K562 (cell line): ENCODE measurements at regions not wholly inside any gene's neighbourhood (a gene's known extent, or its start where the extent isn't known, plus 50 kb on each side); places are given as distances from the start of the nearest gene placed in this dataset.

ENCODE experiments used
- ATAC-seq: fragments of 200-7000 bp; cut with Tn5 transposase; 3 replicates; pipeline ENCODE4 v1.9.1; 2020; ENCODE audit warnings: moderate library complexity
- BruUV-seq: library from RNA; stranded (reverse); fragments of 400-500 nt; replicated peaks from 2 replicates; lab custom pipeline; 2021; lab: Mats Ljungman, UMichigan
- CTCF ChIA-PET: fragments of 300-600 bp; formaldehyde crosslinking; extraction: SDS; loops from one replicate; lab custom pipeline; 2021; ENCODE audit warnings: low intra/inter-chr PET ratio; lab: Yijun Ruan, JAX
- POLR2A ChIA-PET: fragments of 300-600, 350-650 bp; sonication (Branson Sonifier 250); formaldehyde crosslinking; extraction: SDS; loops from one replicate; lab custom pipeline; 2021; ENCODE audit warnings: antibody characterized with exemption, inconsistent platforms; lab: Yijun Ruan, JAX
- DNase-seq, 4 experiments: peaks; one replicate each; pipeline versions ENCODE4 v3.0.0 to v3.0.0-alpha.2; 2011 to 2018; ENCODE audit warnings: low spot score in 3 of 4, mixed read lengths in 3 of 4; ENCODE audit errors: extremely low read depth in 1 of 4
- FAIRE-seq: peaks from 2 replicates; lab custom pipeline; 2011; peaks lifted over from hg19 to GRCh38; lab: Jason Lieb, UNC
- H2AFZ ChIP-seq: 2 replicates; pipeline ENCODE4 v1.6.0; 2011; ENCODE audit warnings: low read depth, low read length, control low read depth, inconsistent platforms
- H3K27ac ChIP-seq: fragments of 200-600 bp; 3 replicates; pipeline ENCODE4 v1.8.0; 2011; ENCODE audit warnings: low read depth, mild to moderate bottlenecking, control low read depth, inconsistent platforms, low read length, moderate library complexity, mixed read lengths; ENCODE audit errors: extremely low read depth
- H3K27me3 ChIP-seq, 2 experiments: fragments of 300-600 bp in 1 of 2; 2 replicates in 1 of 2; 3 replicates in 1 of 2; pipeline versions ENCODE4 v1.6.0 to v1.8.0; 2011; ENCODE audit warnings: inconsistent platforms in 2 of 2, low read length in 2 of 2, mild to moderate bottlenecking in 1 of 2, mixed read lengths in 1 of 2, moderate library complexity in 1 of 2; ENCODE audit not compliant: control insufficient read depth in 2 of 2, insufficient read depth in 2 of 2
- H3K36me3 ChIP-seq: fragments of 300-600 bp; 3 replicates; pipeline ENCODE4 v1.8.0; 2011; ENCODE audit warnings: mild to moderate bottlenecking, low read length, inconsistent platforms; ENCODE audit not compliant: control insufficient read depth, insufficient read depth
- H3K4me1 ChIP-seq, 2 experiments: fragments of 200-600 bp in 1 of 2; replicated peaks in 1 of 2; 2 replicates in 1 of 2; 3 replicates in 1 of 2; pipeline versions ENCODE4 v1.5.1 to v1.8.0; 2011; ENCODE audit warnings: inconsistent platforms in 2 of 2, low read length in 2 of 2, mild to moderate bottlenecking in 1 of 2, mixed read lengths in 1 of 2, moderate library complexity in 1 of 2; ENCODE audit not compliant: control insufficient read depth in 2 of 2, insufficient read depth in 2 of 2
- H3K4me2 ChIP-seq: 2 replicates; pipeline ENCODE4 v1.6.1; 2011; ENCODE audit warnings: low read length, control low read depth, inconsistent platforms, mixed read lengths; ENCODE audit not compliant: insufficient read depth
- H3K4me3 ChIP-seq: fragments of 200-600 bp; sonication (generic), shearing (Covaris generic); 2 replicates; pipeline ENCODE4 v1.5.1; 2016; ENCODE audit warnings: control low read depth, inconsistent platforms
- H3K79me2 ChIP-seq: fragments of 200-600 bp; 3 replicates; pipeline ENCODE4 v1.8.0; 2011; ENCODE audit warnings: low read length, inconsistent platforms; ENCODE audit not compliant: control insufficient read depth, insufficient read depth
- H3K9ac ChIP-seq, 2 experiments: 2 replicates each; pipeline versions ENCODE4 v1.6.0 to v1.6.1; 2011; ENCODE audit warnings: low read depth in 2 of 2, low read length in 2 of 2, control low read depth in 1 of 2, inconsistent platforms in 1 of 2, mild to moderate bottlenecking in 1 of 2, mixed read lengths in 1 of 2; ENCODE audit not compliant: insufficient read depth in 1 of 2
- H3K9me1 ChIP-seq: one replicate; pipeline ENCODE4 v1.6.0; 2011; ENCODE audit warnings: inconsistent platforms, mild to moderate bottlenecking, low read length, moderate library complexity; ENCODE audit not compliant: control insufficient read depth, insufficient read depth
- H3K9me3 ChIP-seq: replicated peaks from 2 replicates; pipeline ENCODE4 v1.5.1; 2011; ENCODE audit warnings: low read depth, low read length, inconsistent platforms; ENCODE audit not compliant: control insufficient read depth, insufficient read depth
- H4K20me1 ChIP-seq: replicated peaks from 2 replicates; pipeline ENCODE4 v1.6.1; 2011; ENCODE audit warnings: low read length, inconsistent platforms, mixed read lengths; ENCODE audit not compliant: control insufficient read depth, insufficient read depth
- CBX3 ChIP-seq, 2 experiments: IDR thresholded peaks; 1 replicate in 1 of 2; 2 replicates in 1 of 2; pipeline ENCODE4 v1.6.1; 2012; ENCODE audit warnings: inconsistent platforms in 2 of 2, low read length in 2 of 2, borderline replicate concordance in 1 of 2, control low read depth in 1 of 2
- CXXC5 ChIP-seq: fragments of 250-450 bp; sonication (Bioruptor Pico); IDR thresholded peaks from 2 replicates; pipeline ENCODE4 v1.8.0; 2022; ENCODE audit warnings: inconsistent platforms, mild to moderate bottlenecking, moderate library complexity
- DMBX1 ChIP-seq: fragments of 250-450 bp; sonication (Bioruptor Pico); IDR thresholded peaks from 2 replicates; pipeline ENCODE4 v1.8.0; 2022; ENCODE audit warnings: inconsistent platforms, mild to moderate bottlenecking, moderate library complexity, borderline replicate concordance
- EP300 ChIP-seq: IDR thresholded peaks from 2 replicates; pipeline ENCODE4 v1.6.1; 2012; ENCODE audit warnings: low read length, improper control_type of control experiment
- HDAC8 ChIP-seq: fragments of 450-650 bp; IDR thresholded peaks from 2 replicates; pipeline ENCODE4 v1.6.1; 2016; ENCODE audit warnings: mild to moderate bottlenecking, missing genetic modification characterization, moderate library complexity, missing compliant biosample characterization
- HNRNPLL ChIP-seq: fragments of 200-400 bp; formaldehyde crosslinking; IDR thresholded peaks from 2 replicates; pipeline ENCODE4 v1.6.1; 2017; ENCODE audit warnings: low read length, low read depth, mild to moderate bottlenecking; ENCODE audit not compliant: poor library complexity, severe bottlenecking
- MBD2 ChIP-seq: sonication (generic); IDR thresholded peaks from 2 replicates; pipeline ENCODE4 v1.6.1; 2016; ENCODE audit warnings: low read depth, borderline replicate concordance
- MYNN ChIP-seq, 2 experiments: sonication (generic); formaldehyde crosslinking in 1 of 2; IDR thresholded peaks; 2 replicates each; pipeline versions ENCODE4 v1.5.0 to v1.6.1; 2016 to 2020; ENCODE audit warnings: antibody characterized with exemption in 1 of 2, missing genetic modification reagents in 1 of 2
- PCBP2 ChIP-seq: fragments of 200-400 bp; formaldehyde crosslinking; IDR thresholded peaks from 2 replicates; pipeline ENCODE4 v1.6.1; 2018; ENCODE audit warnings: low read length, low read depth, mild to moderate bottlenecking, moderate library complexity; ENCODE audit not compliant: poor library complexity, severe bottlenecking
- POLR2A ChIP-seq: fragments of 450-650 bp; conservative IDR thresholded peaks from 2 replicates; pipeline ENCODE4 v1.6.1; 2016
- SMAD4 ChIP-seq: fragments of 250-450 bp; sonication (Bioruptor Pico); conservative IDR thresholded peaks from 2 replicates; pipeline ENCODE4 v1.8.0; 2021; ENCODE audit warnings: inconsistent platforms, mild to moderate bottlenecking, moderate library complexity
- TBL1XR1 ChIP-seq, 2 experiments: IDR thresholded peaks; 2 replicates each; pipeline ENCODE4 v1.6.1; 2012; ENCODE audit warnings: improper control_type of control experiment in 2 of 2, low read length in 2 of 2, mild to moderate bottlenecking in 1 of 2
- TEAD1 ChIP-seq, 2 experiments: fragments of 450-650 bp in 1 of 2; sonication (generic) in 1 of 2; formaldehyde crosslinking; IDR thresholded peaks; 2 replicates each; pipeline versions ENCODE4 v1.4.0 to v1.8.0; 2020 to 2022; ENCODE audit warnings: mild to moderate bottlenecking in 2 of 2, missing genetic modification reagents in 1 of 2
- TRIM24 ChIP-seq, 2 experiments: fragments of 450-650 bp; IDR thresholded peaks; 2 replicates each; pipeline ENCODE4 v1.6.1; 2016
- ZNF584 ChIP-seq: fragments of 200-800 bp; sonication (Bioruptor generic); IDR thresholded peaks from 2 replicates; pipeline ENCODE4 v1.6.1; 2016; ENCODE audit warnings: low read depth, mild to moderate bottlenecking, missing genetic modification characterization, missing compliant biosample characterization
- ZZZ3 ChIP-seq: fragments of 450-650 bp; IDR thresholded peaks from 2 replicates; pipeline ENCODE4 v1.6.1; 2016; ENCODE audit warnings: antibody characterized with exemption, mild to moderate bottlenecking, moderate library complexity
- WGBS: fragments of 100-300 bp; shearing (Covaris generic); methylation state at CpG from one replicate; pipeline ENCODE4 v1.1.6; 2016; ENCODE audit warnings: low coverage, mixed read lengths; ENCODE audit not compliant: insufficient coverage; ENCODE audit errors: missing lambda C conversion rate; 5-methylcytosine and 5-hydroxymethylcytosine counted together
- in situ Hi-C: fragments of 300-500 bp; cut with MboI; formaldehyde crosslinking; loops from 4 replicates; pipeline ENCODE4 v1.15.0; 2018; ENCODE audit warnings: inconsistent platforms, mixed read lengths
- intact Hi-C: fragments of 100-400 bp; cut with micrococcal nuclease; formaldehyde crosslinking; loops from 2 replicates; pipeline ENCODE4 v1.14.2; 2022
- TF ChIP-seq, protein P1 (sequence below): fragments of 250-450 bp; sonication (Bioruptor Pico); IDR thresholded peaks from 2 replicates; pipeline ENCODE4 v1.4.0; 2020; ENCODE audit warnings: mild to moderate bottlenecking, moderate library complexity

DNA sequence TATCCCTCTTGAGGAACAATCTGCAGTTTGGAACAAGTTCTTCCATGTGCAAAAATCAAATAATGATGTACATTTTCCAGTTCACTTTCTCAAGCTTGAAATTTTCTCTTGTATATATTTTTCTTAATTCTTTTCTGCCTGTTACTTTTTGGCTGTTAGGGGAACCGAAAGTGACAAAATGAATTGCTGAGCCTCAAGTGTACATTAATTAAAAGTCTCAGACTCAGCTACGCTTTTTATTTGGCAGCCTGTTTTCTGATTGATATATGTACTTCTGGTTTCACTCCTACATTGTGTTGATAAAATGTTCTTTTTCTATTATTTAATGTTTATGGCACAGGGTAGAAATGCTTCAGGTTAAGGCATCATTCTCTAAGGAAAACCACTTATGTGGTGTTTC, 999.5 kb downstream of the PDHA2 start:
- no TSS peak for BruUV-seq
- TF ChIP-seq EP300 (no peak), SMAD4 (CRISPR knock-in tag) (no peak), ZZZ3 (no peak), HDAC8 (no peak), TEAD1 (CRISPR knock-in tag; IDR thresholded peaks at IDR 0.05) (no peak), ZNF584 (CRISPR knock-in tag) (no peak), TRIM24 (IDR thresholded peaks at IDR 0.05) (no peak), TBL1XR1 (IDR thresholded peaks at IDR 0.05; ENCODE audit: low read length in 2 of 2) (no peak), DMBX1 (no peak), HNRNPLL (no peak), POLR2A (no peak), MBD2 (no peak), MYNN (IDR thresholded peaks at IDR 0.05) (no peak), MYNN (CRISPR knock-in tag; IDR thresholded peaks at IDR 0.05) (no peak), PCBP2 (no peak), CXXC5 (CRISPR knock-in tag) (no peak), CBX3 (IDR thresholded peaks at IDR 0.05; ENCODE audit: borderline replicate concordance in 1 of 2, low read length in 2 of 2) (no peak)
- TF ChIP-seq, protein P1, sequence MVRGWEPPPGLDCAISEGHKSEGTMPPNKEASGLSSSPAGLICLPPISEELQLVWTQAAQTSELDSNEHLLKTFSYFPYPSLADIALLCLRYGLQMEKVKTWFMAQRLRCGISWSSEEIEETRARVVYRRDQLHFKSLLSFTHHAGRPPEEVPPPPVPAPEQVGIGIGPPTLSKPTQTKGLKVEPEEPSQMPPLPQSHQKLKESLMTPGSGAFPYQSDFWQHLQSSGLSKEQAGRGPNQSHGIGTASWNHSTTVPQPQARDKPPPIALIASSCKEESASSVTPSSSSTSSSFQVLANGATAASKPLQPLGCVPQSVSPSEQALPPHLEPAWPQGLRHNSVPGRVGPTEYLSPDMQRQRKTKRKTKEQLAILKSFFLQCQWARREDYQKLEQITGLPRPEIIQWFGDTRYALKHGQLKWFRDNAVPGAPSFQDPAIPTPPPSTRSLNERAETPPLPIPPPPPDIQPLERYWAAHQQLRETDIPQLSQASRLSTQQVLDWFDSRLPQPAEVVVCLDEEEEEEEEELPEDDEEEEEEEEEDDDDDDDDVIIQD = no peak
- Histone ChIP-seq H3K79me2 (no peaks in the 10 kb centered on the region), H3K27ac (no peak overlapping the region), H3K4me3 (no peak overlapping the region), H2AFZ (no peak overlapping the region), H3K9ac (no peak overlapping the region), H3K9me3 (no peaks in the 10 kb centered on the region), H4K20me1 (no peaks in the 10 kb centered on the region), H3K36me3 (no peaks in the 10 kb centered on the region), H3K4me2 (no peak overlapping the region), H3K9me1 (no peaks in the 10 kb centered on the region), H3K27me3 (no peaks in the 10 kb centered on the region), H3K4me1 (no peaks in the 10 kb centered on the region)
- 0% methylated on average over 2 of the region's 2 CpGs for WGBS
- intact Hi-C loops (no loop called here), in situ Hi-C loops (no loop called here)
- CTCF ChIA-PET = no interaction called here
- ATAC-seq (no peak), DNase-seq (no peak), FAIRE-seq (no peak)
- POLR2A ChIA-PET = no interaction called here
